MM.1S (cell line): ENCODE measurements at regions not wholly inside any gene's neighbourhood (a gene's known extent, or its start where the extent isn't known, plus 50 kb on each side); places are given as distances from the start of the nearest gene placed in this dataset.

Experiments used
- CTCF ChIP-seq: fragments of 300-600 bp; sonication (generic); IDR thresholded peaks from 2 replicates; pipeline ENCODE4 v1.5.1; 2016; ENCODE audit warnings: antibody characterized with exemption, low read length, mixed read lengths
- EZH2 ChIP-seq: fragments of 300-600 bp; sonication (generic); optimal IDR thresholded peaks from 2 replicates; pipeline ENCODE3; 2017; ENCODE audit warnings: low read depth, mild to moderate bottlenecking, antibody characterized with exemption, low read length, mixed read lengths

- TF ChIP-seq CTCF, result no peak
- no peak for TF ChIP-seq EZH2
Measured at GRCh38 chr6:148179786-148180185, 162.9 kb upstream of the SASH1 start.
